Memory B cell (primary cell): ENCODE measurements at regions not wholly inside any gene's neighbourhood (a gene's known extent, or its start where the extent isn't known, plus 50 kb on each side); places are given as distances from the start of the nearest gene placed in this dataset.

Experiments used
- ATAC-seq: fragments of 150-1000 bp; cut with Tn5 transposase; 2 replicates; pipeline ENCODE4 v1.10.0; 2021; ENCODE audit warnings: low read depth, mild to moderate bottlenecking, moderate library complexity
- DNase-seq, 2 donors: peaks; one replicate each; pipeline ENCODE4 v3.0.0; 2022; ENCODE audit warnings: low spot score in 2 of 2
- H3K27ac Mint-ChIP-seq: one replicate; pipeline ENCODE4 v1.8.0; 2022; ENCODE audit warnings: mild to moderate bottlenecking, moderate library complexity, mixed read lengths
- H3K27me3 Mint-ChIP-seq: one replicate; pipeline ENCODE4 v1.8.0; 2022; ENCODE audit warnings: mixed read lengths
- H3K36me3 Mint-ChIP-seq: one replicate; pipeline ENCODE4 v1.8.0; 2022; ENCODE audit warnings: mild to moderate bottlenecking, mixed read lengths
- H3K4me1 Mint-ChIP-seq: one replicate; pipeline ENCODE4 v1.8.0; 2022; ENCODE audit warnings: mixed read lengths
- H3K4me3 Mint-ChIP-seq: one replicate; pipeline ENCODE4 v1.8.0; 2022; ENCODE audit warnings: mild to moderate bottlenecking, moderate library complexity, mixed read lengths
- H3K9me3 Mint-ChIP-seq: one replicate; pipeline ENCODE4 v1.8.0; 2022; ENCODE audit warnings: mixed read lengths

DNA sequence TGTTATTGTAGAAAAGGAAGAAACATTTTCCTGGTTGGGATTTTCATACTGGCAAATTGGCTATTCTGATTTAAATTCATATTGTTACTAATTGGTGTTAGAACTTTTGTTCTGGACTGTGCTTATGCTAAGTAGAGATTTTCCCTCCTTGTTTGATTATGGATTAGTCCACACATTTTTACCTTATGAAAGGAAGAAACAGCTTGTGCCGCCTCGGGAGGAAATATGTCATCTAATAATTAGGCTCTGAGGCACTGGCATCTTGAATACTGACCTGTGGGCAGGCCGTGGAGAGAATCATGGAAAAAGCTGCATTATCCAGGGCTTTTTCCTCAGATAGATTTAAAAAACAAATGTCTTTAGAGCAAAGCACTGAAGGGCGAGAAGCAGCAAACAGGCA, 344.3 kb upstream of the TBL1XR1 start:
- no peak for DNase-seq
- ATAC-seq: no peak
- Mint-ChIP-seq H3K4me3 (no peak overlapping the region), H3K36me3 (no peaks in the 10 kb centered on the region), H3K27ac (no peak overlapping the region), H3K4me1 (peaks cover 27% of the 10 kb centered on the region), H3K27me3 (no peaks in the 10 kb centered on the region), H3K9me3 (no peaks in the 10 kb centered on the region)

DNA sequence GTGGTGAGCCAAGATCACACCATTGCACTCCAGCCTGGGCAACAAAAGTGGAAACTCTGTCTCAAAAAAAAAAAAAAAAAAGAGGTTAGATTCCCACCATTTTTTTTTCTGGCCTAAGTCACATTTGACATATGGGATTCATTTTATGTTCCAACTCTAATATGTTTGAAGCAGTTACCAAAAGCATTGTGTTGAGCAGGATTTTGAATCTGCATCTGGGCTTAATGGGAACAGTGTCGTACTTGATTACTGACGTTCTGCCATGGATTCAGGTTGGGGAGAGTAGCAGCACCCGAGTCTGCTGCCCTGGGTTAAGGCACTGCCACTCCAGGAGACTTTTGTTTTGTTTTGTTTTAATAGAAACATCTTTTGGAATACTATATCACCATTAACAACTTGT, 348.7 kb upstream of the TBL1XR1 start:
- Mint-ChIP-seq H3K9me3 (no peaks in the 10 kb centered on the region), H3K4me3 (no peak overlapping the region), H3K27me3 (no peaks in the 10 kb centered on the region), H3K27ac (no peak overlapping the region), H3K36me3 (no peaks in the 10 kb centered on the region), H3K4me1 (peaks cover 6% of the 10 kb centered on the region)
- no peak for ATAC-seq
- no peak for DNase-seq

- ATAC-seq (no peak), DNase-seq (no peak)
- no peaks in the 10 kb centered on the region for H3K27me3 Mint-ChIP-seq
- no peak overlapping the region for H3K4me3 Mint-ChIP-seq
- H3K27ac Mint-ChIP-seq: no peak overlapping the region
- peaks cover 7% of the 10 kb centered on the region for H3K4me1 Mint-ChIP-seq
- no peaks in the 10 kb centered on the region for H3K36me3 Mint-ChIP-seq
- no peaks in the 10 kb centered on the region for H3K9me3 Mint-ChIP-seq
Observed at GRCh38 chr3:177547711-177548350, 350.5 kb upstream of the TBL1XR1 start.

- Mint-ChIP-seq H3K36me3 (no peaks in the 10 kb centered on the region), H3K9me3 (no peaks in the 10 kb centered on the region), H3K27ac (no peak overlapping the region), H3K27me3 (no peaks in the 10 kb centered on the region), H3K4me1 (peaks cover 9% of the 10 kb centered on the region), H3K4me3 (no peak overlapping the region)
- ATAC-seq: no peak
- no peak for DNase-seq
Observed at GRCh38 chr3:177550667-177551066, 353.4 kb upstream of the TBL1XR1 start.

DNA sequence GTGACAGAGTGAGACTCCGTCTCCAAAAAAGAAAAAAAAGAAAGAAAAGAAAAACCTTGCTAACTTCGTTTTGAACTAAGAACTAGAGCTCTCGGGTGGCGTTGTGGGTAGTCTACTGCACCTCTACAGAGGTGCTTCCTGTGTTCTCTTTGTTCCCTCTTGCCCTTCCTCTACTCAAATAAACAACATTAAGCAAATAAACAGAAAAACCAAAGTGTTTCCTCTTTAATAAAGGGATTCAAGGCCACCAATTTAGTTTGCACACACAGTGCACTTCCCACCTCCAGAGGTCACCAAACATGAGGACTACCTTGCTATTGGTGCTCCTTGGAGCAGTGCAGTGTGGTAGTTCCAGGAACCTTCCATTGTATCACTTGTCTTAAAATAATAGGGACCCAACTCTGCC, 354.2 kb upstream of the TBL1XR1 start:
- Mint-ChIP-seq H3K9me3 (no peaks in the 10 kb centered on the region), H3K4me1 (peaks cover 9% of the 10 kb centered on the region), H3K27me3 (no peaks in the 10 kb centered on the region), H3K36me3 (no peaks in the 10 kb centered on the region), H3K27ac (peak overlapping the region; percentile 55), H3K4me3 (peak overlapping the region; percentile 11)
- ATAC-seq (peak; percentile 44), DNase-seq (no peak)

GRCh38 chr3:177552051-177552450, 354.8 kb upstream of the TBL1XR1 start:
- ATAC-seq (peak; percentile 24), DNase-seq (no peak)
- Mint-ChIP-seq H3K36me3 (no peaks in the 10 kb centered on the region), H3K27ac (peak overlapping the region; percentile 55), H3K27me3 (no peaks in the 10 kb centered on the region), H3K9me3 (no peaks in the 10 kb centered on the region), H3K4me3 (no peak overlapping the region), H3K4me1 (peaks cover 9% of the 10 kb centered on the region)

DNA sequence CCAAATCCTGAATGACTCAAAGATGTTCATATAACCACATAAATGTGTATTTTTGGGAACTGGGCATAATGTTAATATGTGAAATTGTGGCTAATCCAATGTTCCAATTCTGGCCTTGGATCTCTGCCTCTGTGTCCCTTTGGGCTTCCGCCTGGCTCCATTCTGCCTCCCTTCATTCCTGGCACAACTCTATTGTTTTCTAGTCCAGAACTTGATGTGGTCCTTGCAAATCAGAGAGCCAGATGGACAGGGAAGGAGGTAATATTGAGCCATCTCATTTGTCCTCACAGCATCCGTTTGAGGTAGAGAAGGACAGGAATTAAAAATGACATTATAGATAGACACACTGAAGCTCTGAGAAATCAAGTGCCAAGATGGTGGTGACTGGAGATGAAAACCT, 355.7 kb upstream of the TBL1XR1 start:
- ATAC-seq: no peak
- Mint-ChIP-seq H3K4me3 (no peak overlapping the region), H3K4me1 (peaks cover 7% of the 10 kb centered on the region), H3K36me3 (no peaks in the 10 kb centered on the region), H3K9me3 (no peaks in the 10 kb centered on the region), H3K27ac (no peak overlapping the region), H3K27me3 (no peaks in the 10 kb centered on the region)
- no peak for DNase-seq

DNA sequence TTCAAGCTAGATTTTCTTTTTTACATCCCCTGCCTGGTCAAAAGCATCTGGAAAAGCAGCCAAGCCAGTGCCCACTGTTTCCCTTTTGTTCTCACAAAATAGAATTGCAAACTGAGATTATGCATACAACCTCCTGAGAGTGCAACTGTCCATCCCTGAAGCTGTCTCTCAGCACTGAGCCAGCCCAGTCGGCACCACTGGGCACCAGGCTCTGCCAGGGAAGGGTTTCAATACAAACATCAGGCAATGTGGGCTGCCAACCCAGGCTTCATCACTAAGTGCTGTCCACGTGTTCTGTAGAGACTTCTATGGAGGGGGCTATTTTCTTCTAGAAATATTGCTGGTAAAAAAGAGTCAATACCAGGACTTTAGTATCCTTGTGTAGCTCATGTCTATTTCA, 356.3 kb upstream of the TBL1XR1 start:
- no peak overlapping the region for H3K4me3 Mint-ChIP-seq
- DNase-seq: no peak
- H3K36me3 Mint-ChIP-seq: no peaks in the 10 kb centered on the region
- H3K9me3 Mint-ChIP-seq: no peaks in the 10 kb centered on the region
- H3K27ac Mint-ChIP-seq: no peak overlapping the region
- ATAC-seq: no peak
- H3K4me1 Mint-ChIP-seq: peaks cover 7% of the 10 kb centered on the region
- no peaks in the 10 kb centered on the region for H3K27me3 Mint-ChIP-seq

DNA sequence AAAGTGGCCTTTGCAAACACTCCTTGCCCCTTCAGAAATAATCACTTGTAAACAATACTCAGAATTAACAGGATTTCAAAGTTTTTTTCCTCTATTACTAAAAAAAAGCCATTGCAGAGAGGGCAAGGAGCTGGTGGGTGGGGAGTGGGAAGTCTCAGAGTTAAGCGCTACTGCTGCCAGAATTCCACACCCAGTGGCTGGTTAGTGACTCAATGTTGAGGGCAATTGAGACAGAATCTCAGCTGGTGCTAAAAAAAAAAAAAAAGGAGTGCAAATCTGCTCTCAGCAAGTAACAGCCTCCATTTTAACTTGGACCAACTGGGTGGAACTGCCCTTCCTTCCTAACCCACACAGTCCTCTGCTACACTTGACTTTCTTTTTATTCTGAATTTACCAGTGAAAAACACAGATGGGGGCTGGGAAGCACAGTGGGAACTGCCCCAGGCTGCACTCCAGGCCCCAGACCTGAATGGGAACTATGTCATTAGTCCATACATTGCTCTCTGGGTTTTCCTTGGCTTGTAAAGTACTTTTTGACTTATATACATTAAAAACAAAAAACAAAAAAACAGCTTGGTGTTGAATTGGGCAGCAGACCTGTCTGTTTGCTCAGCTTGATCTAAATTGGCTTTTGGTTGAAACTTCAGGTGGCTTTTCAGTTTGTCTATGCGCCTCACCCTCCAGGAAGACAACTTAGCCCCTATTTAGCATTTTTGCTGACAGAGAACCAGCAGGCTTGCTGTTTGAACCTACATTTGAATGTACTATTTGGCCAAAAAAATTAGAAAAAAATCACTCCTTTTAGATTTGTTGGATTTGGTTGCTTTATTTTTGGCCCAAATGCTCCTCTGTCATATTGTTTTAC, 357.8 kb upstream of the TBL1XR1 start:
- Mint-ChIP-seq H3K36me3 (no peaks in the 10 kb centered on the region), H3K9me3 (peaks cover 1% of the 10 kb centered on the region), H3K27me3 (no peaks in the 10 kb centered on the region), H3K27ac (peak overlapping the region; percentile 35), H3K4me3 (no peak overlapping the region), H3K4me1 (peaks cover 9% of the 10 kb centered on the region)
- ATAC-seq (no peak), DNase-seq (no peak)

DNA sequence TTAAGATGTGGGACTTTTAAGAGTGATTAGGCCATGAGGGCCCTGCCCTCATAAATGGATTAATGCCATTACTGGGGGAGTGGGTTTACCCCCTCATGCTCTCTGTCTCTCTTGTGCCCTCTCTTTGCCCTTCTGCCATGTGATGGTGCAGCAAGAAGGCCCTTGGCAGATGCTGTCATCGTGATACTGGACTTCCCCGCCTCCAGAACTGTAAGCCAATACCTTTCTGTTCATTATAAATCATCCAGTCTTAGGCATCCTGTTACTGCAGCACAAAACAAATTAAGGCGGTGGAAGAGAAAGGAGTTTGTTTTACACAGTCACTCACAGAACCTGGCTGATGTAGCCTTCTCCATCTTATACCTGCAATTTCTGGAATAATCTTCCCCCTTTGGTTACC, 360.3 kb upstream of the TBL1XR1 start:
- DNase-seq (no peak), ATAC-seq (no peak)
- Mint-ChIP-seq H3K27ac (no peak overlapping the region), H3K4me3 (no peak overlapping the region), H3K36me3 (no peaks in the 10 kb centered on the region), H3K4me1 (peaks cover 5% of the 10 kb centered on the region), H3K27me3 (no peaks in the 10 kb centered on the region), H3K9me3 (peaks cover 1% of the 10 kb centered on the region)

DNA sequence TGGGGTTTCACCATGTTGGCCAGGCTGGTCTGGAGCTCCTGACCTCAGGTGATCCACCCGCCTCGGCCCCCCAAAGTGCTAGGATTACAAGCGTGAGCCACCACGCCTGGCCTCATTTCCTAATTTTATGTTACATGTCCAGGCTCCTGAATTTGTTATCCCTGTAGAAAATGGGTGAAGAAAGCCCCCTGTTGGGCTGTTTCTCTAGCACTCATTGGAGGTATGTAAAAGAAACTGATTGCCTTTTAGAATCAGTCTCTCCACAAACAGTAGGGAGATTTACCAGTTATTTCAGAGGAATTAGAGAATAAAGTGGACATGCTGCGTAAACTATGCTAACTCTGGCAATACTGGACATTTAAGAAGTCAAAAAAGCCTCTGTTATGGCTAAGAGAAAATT, 364.1 kb upstream of the TBL1XR1 start:
- Mint-ChIP-seq H3K36me3 (no peaks in the 10 kb centered on the region), H3K27me3 (no peaks in the 10 kb centered on the region), H3K4me3 (no peak overlapping the region), H3K4me1 (peaks cover 3% of the 10 kb centered on the region), H3K27ac (no peak overlapping the region), H3K9me3 (peaks cover 1% of the 10 kb centered on the region)
- DNase-seq: no peak
- ATAC-seq: no peak

GRCh38 chr3:177561769-177562392, 364.6 kb upstream of the TBL1XR1 start:
- H3K27ac Mint-ChIP-seq: no peak overlapping the region
- no peaks in the 10 kb centered on the region for H3K27me3 Mint-ChIP-seq
- ATAC-seq (no peak), DNase-seq (no peak)
- H3K36me3 Mint-ChIP-seq: no peaks in the 10 kb centered on the region
- H3K4me1 Mint-ChIP-seq: peaks cover 3% of the 10 kb centered on the region
- peaks cover 1% of the 10 kb centered on the region for H3K9me3 Mint-ChIP-seq
- no peak overlapping the region for H3K4me3 Mint-ChIP-seq

DNA sequence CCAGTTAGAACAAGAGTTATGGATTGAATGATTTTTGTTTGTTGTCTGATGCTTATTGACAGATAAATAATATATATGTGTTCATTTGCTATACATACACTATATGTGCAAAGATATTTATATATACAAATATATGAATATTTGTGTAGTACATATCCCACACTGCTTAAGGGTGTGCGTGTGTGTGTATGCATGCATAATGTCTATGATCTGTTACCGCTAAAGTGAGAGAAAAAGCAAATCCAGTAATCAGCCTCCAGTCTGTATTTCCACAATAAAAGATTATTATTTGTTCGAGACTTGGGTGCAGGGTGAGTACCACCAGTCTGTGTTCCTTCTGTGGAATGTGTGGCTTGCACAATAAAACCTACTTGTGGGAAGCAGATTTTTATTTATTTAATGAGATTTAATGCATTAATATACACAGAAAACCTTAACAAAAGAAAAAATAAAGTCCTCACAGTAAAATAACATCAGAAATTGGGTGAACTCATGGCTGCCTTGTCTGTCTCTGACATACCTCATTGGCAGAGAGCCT, 366.0 kb upstream of the TBL1XR1 start:
- Mint-ChIP-seq H3K4me3 (no peak overlapping the region), H3K4me1 (peaks cover 3% of the 10 kb centered on the region), H3K36me3 (no peaks in the 10 kb centered on the region), H3K9me3 (peaks cover 1% of the 10 kb centered on the region), H3K27me3 (no peaks in the 10 kb centered on the region), H3K27ac (no peak overlapping the region)
- no peak for DNase-seq
- ATAC-seq: no peak

GRCh38 chr3:177563792-177564191, 366.5 kb upstream of the TBL1XR1 start:
- Mint-ChIP-seq H3K4me1 (peaks cover 3% of the 10 kb centered on the region), H3K4me3 (no peak overlapping the region), H3K27me3 (no peaks in the 10 kb centered on the region), H3K9me3 (peaks cover 1% of the 10 kb centered on the region), H3K36me3 (no peaks in the 10 kb centered on the region), H3K27ac (no peak overlapping the region)
- ATAC-seq (no peak), DNase-seq (no peak)
